Naive B cell (primary cell): ENCODE measurements at regions not wholly inside any gene's neighbourhood (a gene's known extent, or its start where the extent isn't known, plus 50 kb on each side); places are given as distances from the start of the nearest gene placed in this dataset.

Experiments used
- ATAC-seq, 2 donors: fragments of 150-1000 bp; cut with Tn5 transposase; 2 replicates each; pipeline ENCODE4 v1.10.0; 2021; ENCODE audit warnings: low read depth in 2 of 2, mild to moderate bottlenecking in 2 of 2, moderate library complexity in 2 of 2
- DNase-seq: peaks from one replicate; pipeline ENCODE4 v3.0.0; 2022
- H3K27ac Mint-ChIP-seq, 6 donors: one replicate each; pipeline ENCODE4 v1.8.0; 2020 to 2022; ENCODE audit warnings: mild to moderate bottlenecking in 6 of 6, mixed read lengths in 6 of 6, moderate library complexity in 5 of 6, inconsistent platforms in 2 of 6
- H3K27me3 Mint-ChIP-seq, 3 donors: one replicate each; pipeline ENCODE4 v1.8.0; 2021 to 2022; ENCODE audit warnings: mixed read lengths in 3 of 3, mild to moderate bottlenecking in 1 of 3
- H3K36me3 Mint-ChIP-seq, 2 donors: one replicate each; pipeline ENCODE4 v1.8.0; 2020 to 2022; ENCODE audit warnings: mixed read lengths in 2 of 2, inconsistent platforms in 1 of 2, mild to moderate bottlenecking in 1 of 2
- H3K4me1 Mint-ChIP-seq, 3 donors: one replicate each; pipeline ENCODE4 v1.8.0; 2020 to 2022; ENCODE audit warnings: mixed read lengths in 3 of 3, inconsistent platforms in 1 of 3, mild to moderate bottlenecking in 1 of 3, moderate library complexity in 1 of 3
- H3K4me3 Mint-ChIP-seq, 8 donors: one replicate each; pipeline ENCODE4 v1.8.0; 2020 to 2022; ENCODE audit warnings: mild to moderate bottlenecking in 8 of 8, mixed read lengths in 8 of 8, moderate library complexity in 8 of 8, inconsistent platforms in 2 of 8
- H3K9me3 Mint-ChIP-seq, 7 donors: one replicate each; pipeline ENCODE4 v1.8.0; 2020 to 2022; ENCODE audit warnings: mixed read lengths in 7 of 7, mild to moderate bottlenecking in 5 of 7, inconsistent platforms in 2 of 7, moderate library complexity in 1 of 7

- no peak overlapping the region for H3K4me3 Mint-ChIP-seq
- DNase-seq (no peak), ATAC-seq (no peak)
- H3K9me3 Mint-ChIP-seq = no peaks in the 10 kb centered on the region
- no peaks in the 10 kb centered on the region for H3K36me3 Mint-ChIP-seq
- H3K4me1 Mint-ChIP-seq = peaks cover 0 to 3% (median 0%) of the 10 kb centered on the region in 3 donors
- peaks cover 21 to 27% (median 27%) of the 10 kb centered on the region in 3 donors for H3K27me3 Mint-ChIP-seq
- peak overlapping the region in 1 of 6 donors; percentile 33 for H3K27ac Mint-ChIP-seq
Observed at GRCh38 chr10:2920168-2920567, 147.2 kb upstream of the PFKP start.

DNA sequence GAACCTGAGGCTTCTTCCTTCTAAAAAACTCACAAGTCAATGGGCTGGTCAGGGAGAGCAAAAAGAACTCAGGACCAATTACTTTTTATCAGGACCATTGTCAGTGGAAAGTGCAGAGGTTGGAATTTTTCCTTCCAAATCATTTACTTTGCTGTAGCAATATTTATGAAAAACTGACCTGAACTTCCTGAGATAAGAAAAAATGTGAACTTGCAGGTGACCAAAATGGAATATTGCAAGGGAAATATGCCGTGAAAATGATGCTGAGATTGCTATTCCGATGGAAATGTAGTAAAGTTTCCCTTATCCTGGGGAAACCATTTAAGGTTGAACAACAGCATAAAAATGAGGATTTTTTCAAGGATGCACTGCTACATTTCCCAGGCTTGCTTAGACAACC lies 148.3 kb upstream of the PFKP start:
- peaks cover 0 to 3% (median 0%) of the 10 kb centered on the region in 3 donors for H3K4me1 Mint-ChIP-seq
- peaks cover 29 to 33% (median 32%) of the 10 kb centered on the region in 3 donors for H3K27me3 Mint-ChIP-seq
- no peak overlapping the region for H3K27ac Mint-ChIP-seq
- no peak overlapping the region for H3K4me3 Mint-ChIP-seq
- no peaks in the 10 kb centered on the region for H3K9me3 Mint-ChIP-seq
- ATAC-seq = no peak
- no peak for DNase-seq
- no peaks in the 10 kb centered on the region for H3K36me3 Mint-ChIP-seq

DNA sequence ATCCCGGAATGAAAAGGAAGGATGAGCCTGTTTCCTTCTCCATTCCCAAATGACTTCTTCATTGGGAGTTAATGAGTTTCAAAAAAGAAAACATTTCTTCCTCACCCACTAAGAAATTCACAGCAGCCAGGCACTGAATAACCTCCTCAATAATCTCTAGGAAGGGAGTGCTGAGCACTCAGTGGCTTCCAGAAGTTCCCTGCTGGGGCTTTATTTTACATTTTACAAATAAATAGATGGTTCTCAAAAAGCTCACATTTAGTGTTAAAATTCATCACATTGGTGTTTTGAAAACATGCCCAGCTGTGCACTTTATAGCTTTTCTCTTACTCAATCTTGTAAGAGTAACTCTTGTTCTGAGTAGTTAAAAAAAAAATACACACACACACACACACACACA lies 148.9 kb upstream of the PFKP start:
- no peaks in the 10 kb centered on the region for H3K36me3 Mint-ChIP-seq
- peaks cover 27 to 32% (median 29%) of the 10 kb centered on the region in 3 donors for H3K27me3 Mint-ChIP-seq
- no peaks in the 10 kb centered on the region for H3K9me3 Mint-ChIP-seq
- ATAC-seq = no peak
- no peak overlapping the region for H3K27ac Mint-ChIP-seq
- no peak for DNase-seq
- no peak overlapping the region for H3K4me3 Mint-ChIP-seq
- peaks cover 0 to 3% (median 0%) of the 10 kb centered on the region in 3 donors for H3K4me1 Mint-ChIP-seq

DNA sequence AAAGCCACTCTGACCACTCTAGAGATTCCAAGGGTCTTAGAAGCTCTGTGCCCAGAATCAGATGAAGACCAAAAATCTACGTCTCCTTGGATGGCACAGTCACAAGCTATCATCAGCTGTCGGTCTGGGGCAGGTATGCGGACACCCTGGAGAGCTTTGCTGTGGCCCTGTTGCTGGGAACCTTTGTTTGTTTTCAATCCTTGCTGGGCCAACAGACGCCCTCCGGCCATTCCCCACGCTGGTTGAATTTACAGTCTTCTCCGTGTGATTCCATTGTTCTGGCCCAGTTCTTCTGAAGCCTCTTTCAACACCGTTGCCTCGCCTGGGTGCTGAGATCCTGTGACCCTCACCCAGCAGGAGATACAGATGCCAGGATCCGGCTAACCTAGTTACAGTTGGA lies 149.4 kb upstream of the PFKP start:
- H3K27ac Mint-ChIP-seq = no peak overlapping the region
- DNase-seq (no peak), ATAC-seq (no peak)
- H3K9me3 Mint-ChIP-seq = no peaks in the 10 kb centered on the region
- H3K27me3 Mint-ChIP-seq = peaks cover 24 to 33% (median 29%) of the 10 kb centered on the region in 3 donors
- peak overlapping the region in 1 of 8 donors; percentile 60 for H3K4me3 Mint-ChIP-seq
- peaks cover 0 to 3% (median 0%) of the 10 kb centered on the region in 3 donors for H3K4me1 Mint-ChIP-seq
- no peaks in the 10 kb centered on the region for H3K36me3 Mint-ChIP-seq

GRCh38 chr10:2915412-2915811 lies 151.9 kb upstream of the PFKP start:
- no peaks in the 10 kb centered on the region for H3K9me3 Mint-ChIP-seq
- H3K27ac Mint-ChIP-seq = no peak overlapping the region
- no peaks in the 10 kb centered on the region for H3K36me3 Mint-ChIP-seq
- H3K4me1 Mint-ChIP-seq = peaks cover 0 to 3% (median 0%) of the 10 kb centered on the region in 3 donors
- ATAC-seq (no peak), DNase-seq (no peak)
- H3K27me3 Mint-ChIP-seq = peaks cover 22 to 41% (median 40%) of the 10 kb centered on the region in 3 donors
- H3K4me3 Mint-ChIP-seq = no peak overlapping the region

DNA sequence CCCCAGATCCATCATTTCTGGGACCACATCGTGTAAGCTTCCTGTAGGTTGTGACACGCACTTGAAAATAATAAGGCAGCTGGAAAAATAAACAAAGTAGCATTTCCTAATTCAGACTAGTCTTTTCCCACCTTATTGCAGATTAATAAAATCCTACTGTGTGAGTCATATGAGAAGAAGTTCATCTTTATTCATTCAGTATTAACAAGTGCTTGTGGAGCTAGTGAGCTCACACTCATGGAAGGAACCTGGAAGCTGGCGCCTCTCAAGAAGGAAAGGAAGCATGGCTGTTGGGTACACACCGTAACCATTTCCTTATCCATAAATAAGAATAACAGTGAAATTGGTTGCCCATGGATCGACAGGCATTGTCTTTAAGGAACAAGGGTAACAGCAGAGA lies 152.6 kb upstream of the PFKP start:
- no peak for ATAC-seq
- no peaks in the 10 kb centered on the region for H3K36me3 Mint-ChIP-seq
- H3K27ac Mint-ChIP-seq = no peak overlapping the region
- peaks cover 23 to 42% (median 41%) of the 10 kb centered on the region in 3 donors for H3K27me3 Mint-ChIP-seq
- no peak overlapping the region for H3K4me3 Mint-ChIP-seq
- no peaks in the 10 kb centered on the region for H3K9me3 Mint-ChIP-seq
- DNase-seq = no peak
- H3K4me1 Mint-ChIP-seq = peaks cover 0 to 3% (median 0%) of the 10 kb centered on the region in 3 donors

- H3K27me3 Mint-ChIP-seq = peaks cover 30 to 42% (median 41%) of the 10 kb centered on the region in 3 donors
- DNase-seq (no peak), ATAC-seq (no peak)
- H3K4me1 Mint-ChIP-seq = peaks cover 0 to 3% (median 0%) of the 10 kb centered on the region in 3 donors
- no peaks in the 10 kb centered on the region for H3K9me3 Mint-ChIP-seq
- no peaks in the 10 kb centered on the region for H3K36me3 Mint-ChIP-seq
- no peak overlapping the region for H3K4me3 Mint-ChIP-seq
- H3K27ac Mint-ChIP-seq = no peak overlapping the region
Observed at GRCh38 chr10:2913474-2913873, 153.9 kb upstream of the PFKP start.

DNA sequence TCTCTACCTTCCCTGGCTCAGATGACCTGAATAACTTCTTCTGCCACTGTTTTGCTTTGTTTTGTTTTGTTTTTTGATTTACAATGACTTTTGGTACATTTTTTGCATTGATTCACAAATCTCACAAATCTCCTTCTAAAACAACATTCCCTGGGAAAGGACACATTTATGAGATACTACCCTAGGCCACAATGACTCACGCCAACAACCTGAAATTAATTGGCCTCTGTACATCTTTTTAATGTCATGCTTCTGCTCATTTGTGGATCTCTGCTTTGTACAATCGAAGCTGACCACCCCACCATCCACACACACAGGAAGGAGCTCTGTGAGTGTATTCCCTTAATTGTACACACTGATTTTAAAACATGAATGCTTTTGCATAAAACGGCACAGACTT lies 156.7 kb upstream of the PFKP start:
- H3K4me3 Mint-ChIP-seq = no peak overlapping the region
- H3K36me3 Mint-ChIP-seq = no peaks in the 10 kb centered on the region
- DNase-seq = no peak
- ATAC-seq = no peak
- no peak overlapping the region for H3K27ac Mint-ChIP-seq
- peaks cover 26 to 36% (median 35%) of the 10 kb centered on the region in 3 donors for H3K27me3 Mint-ChIP-seq
- no peaks in the 10 kb centered on the region for H3K4me1 Mint-ChIP-seq
- H3K9me3 Mint-ChIP-seq = no peaks in the 10 kb centered on the region

DNA sequence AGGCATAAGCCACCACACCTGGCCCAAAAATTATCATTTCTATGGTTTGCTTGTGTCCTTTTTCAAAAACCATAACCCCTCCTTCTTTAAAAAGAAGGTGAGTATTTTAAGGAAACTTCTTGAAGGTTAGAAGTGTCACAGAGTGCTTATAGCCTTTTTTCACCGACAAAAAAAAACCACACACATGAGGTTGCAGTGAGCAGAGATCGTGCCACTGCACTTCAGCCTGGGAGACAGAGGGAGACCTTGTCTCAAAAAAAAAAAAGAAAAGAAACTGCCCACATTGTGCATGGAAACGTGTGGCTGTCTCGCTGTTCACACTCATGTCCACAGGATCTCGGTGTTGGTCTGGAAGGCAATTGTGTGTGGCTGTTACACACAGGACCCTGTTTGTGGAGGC lies 157.4 kb upstream of the PFKP start:
- Mint-ChIP-seq H3K36me3 (no peaks in the 10 kb centered on the region), H3K27ac (no peak overlapping the region), H3K4me3 (no peak overlapping the region), H3K4me1 (no peaks in the 10 kb centered on the region), H3K9me3 (no peaks in the 10 kb centered on the region), H3K27me3 (peaks cover 26 to 32% (median 28%) of the 10 kb centered on the region in 3 donors)
- no peak for DNase-seq
- ATAC-seq = no peak

DNA sequence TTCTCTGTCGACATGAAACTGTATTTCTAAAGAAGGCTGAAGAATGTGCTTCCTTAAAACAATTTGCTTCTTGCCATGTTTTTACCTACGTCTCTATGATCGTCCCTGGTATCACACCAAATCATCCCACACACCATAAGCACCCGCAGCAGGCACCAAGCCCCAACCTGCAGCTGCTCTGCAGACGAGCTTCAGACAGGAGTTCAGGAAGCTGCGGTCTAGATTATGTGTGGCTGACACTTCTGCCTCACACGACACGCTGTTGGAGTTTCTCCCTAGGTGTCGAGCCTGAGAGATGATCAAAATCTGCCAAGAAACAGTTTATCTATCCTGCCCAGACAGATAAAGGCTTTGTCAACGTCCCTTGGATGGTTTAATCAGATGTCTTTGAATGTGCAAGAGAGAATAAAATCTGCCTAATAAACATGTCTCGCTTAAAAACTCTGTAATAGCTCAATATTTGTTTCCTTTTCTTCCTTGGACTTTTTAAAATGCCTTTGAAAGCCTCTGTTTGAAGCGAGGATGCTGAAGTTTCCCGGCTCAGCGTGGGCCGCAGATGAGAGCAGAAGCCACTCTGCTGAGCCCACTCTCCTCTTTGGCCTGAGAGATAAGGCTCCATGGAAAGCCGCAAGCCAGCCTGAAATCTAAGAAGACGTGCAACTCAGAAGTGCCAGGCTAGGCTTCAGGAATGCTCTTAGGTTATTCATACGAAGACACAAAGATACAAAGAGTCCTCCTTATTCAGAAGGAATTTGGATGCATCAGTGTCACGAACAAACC lies 158.3 kb upstream of the PFKP start:
- H3K27ac Mint-ChIP-seq = peak overlapping the region in 1 of 6 donors; percentile 26
- peak overlapping the region in 1 of 8 donors; percentile 52 for H3K4me3 Mint-ChIP-seq
- no peaks in the 10 kb centered on the region for H3K4me1 Mint-ChIP-seq
- peaks cover 21 to 28% (median 21%) of the 10 kb centered on the region in 3 donors for H3K27me3 Mint-ChIP-seq
- no peaks in the 10 kb centered on the region for H3K36me3 Mint-ChIP-seq
- ATAC-seq (no peak), DNase-seq (no peak)
- H3K9me3 Mint-ChIP-seq = no peaks in the 10 kb centered on the region

- Mint-ChIP-seq H3K27me3 (peaks cover 22 to 26% (median 25%) of the 10 kb centered on the region in 3 donors), H3K36me3 (no peaks in the 10 kb centered on the region), H3K4me1 (no peaks in the 10 kb centered on the region), H3K4me3 (no peak overlapping the region), H3K27ac (no peak overlapping the region), H3K9me3 (no peaks in the 10 kb centered on the region)
- ATAC-seq (no peak), DNase-seq (no peak)
Observed at GRCh38 chr10:2906974-2907373, 160.4 kb upstream of the PFKP start.

DNA sequence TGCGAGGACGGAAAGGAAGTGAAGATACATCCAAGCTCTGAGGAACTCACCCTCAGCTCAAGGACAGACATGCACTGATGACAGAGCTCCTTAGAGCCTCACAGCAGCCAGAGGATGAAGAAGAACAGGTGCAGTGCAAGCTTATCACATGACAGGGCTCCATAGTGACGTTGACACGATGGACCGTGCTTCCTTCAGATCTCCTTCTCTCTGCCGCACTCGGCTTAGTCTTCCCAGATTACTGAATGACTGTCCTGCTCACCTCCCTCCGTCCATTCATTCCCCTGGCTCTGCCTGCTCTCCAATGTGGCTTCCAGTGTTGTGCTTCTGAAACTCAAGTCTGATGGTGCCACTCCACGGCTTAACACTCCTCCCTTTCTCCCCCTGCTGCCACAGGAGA lies 161.5 kb upstream of the PFKP start:
- Mint-ChIP-seq H3K36me3 (no peaks in the 10 kb centered on the region), H3K27me3 (peaks cover 16 to 21% (median 20%) of the 10 kb centered on the region in 3 donors), H3K27ac (peak overlapping the region in 1 of 6 donors; percentile 34), H3K4me3 (no peak overlapping the region), H3K9me3 (no peaks in the 10 kb centered on the region), H3K4me1 (no peaks in the 10 kb centered on the region)
- DNase-seq (no peak), ATAC-seq (no peak)

DNA sequence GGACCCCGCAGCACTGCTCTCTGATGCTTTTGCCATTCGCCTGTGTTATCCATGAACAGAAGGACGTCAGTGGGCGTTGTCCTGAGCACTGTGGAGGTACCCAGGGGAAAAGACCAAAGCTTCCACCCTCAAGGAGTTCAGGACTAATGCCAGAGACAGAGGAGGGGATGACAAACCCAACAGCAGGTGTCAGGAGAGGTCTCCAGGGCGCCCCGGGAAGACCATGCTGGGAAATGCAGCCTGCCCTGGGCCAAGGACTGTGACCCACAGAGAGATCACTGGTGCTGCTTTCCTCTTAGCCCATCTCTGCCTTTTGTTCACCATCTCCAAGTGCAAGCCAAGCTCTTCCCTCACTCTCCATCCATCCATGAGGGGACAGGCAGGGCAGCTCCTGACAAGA lies 166.8 kb upstream of the PFKP start:
- Mint-ChIP-seq H3K4me1 (no peaks in the 10 kb centered on the region), H3K4me3 (no peak overlapping the region), H3K36me3 (no peaks in the 10 kb centered on the region), H3K27me3 (peaks cover 10 to 21% (median 18%) of the 10 kb centered on the region in 3 donors), H3K27ac (no peak overlapping the region), H3K9me3 (no peaks in the 10 kb centered on the region)
- DNase-seq = no peak
- ATAC-seq = no peak

DNA sequence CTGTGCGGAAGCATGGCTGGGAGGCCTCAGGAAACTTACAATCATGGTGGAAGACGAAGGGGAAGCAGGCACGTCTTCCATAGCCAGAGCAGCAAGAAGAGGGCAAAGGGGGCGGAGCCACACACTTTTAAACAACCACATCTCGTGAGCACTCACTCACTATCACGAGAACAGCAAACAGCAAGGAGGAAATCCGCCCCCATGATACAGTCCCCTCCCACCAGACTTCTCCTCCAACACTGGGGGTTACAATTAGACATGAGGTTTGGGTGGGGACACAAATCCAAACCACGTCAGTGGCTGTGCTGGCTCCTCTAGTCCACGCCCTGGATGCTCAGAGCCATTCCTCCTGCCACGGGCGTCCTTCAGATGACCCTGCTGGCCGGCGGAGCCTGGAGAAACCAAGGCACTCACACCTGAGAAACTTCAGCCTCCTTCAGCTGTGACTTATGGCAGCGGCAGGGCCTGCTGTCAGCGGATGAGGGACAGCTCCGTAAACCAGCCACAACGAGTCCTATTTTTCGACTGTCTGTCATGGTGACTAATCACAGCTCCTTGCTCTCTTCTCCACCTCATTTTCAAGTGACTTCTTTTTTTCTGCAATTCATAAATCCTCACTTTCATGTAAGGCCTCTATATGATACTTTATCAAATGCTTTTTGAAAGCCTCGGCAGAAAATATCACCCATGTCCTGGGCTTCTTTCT lies 167.9 kb upstream of the PFKP start:
- Mint-ChIP-seq H3K27me3 (peaks cover 10 to 21% (median 16%) of the 10 kb centered on the region in 3 donors), H3K27ac (no peak overlapping the region), H3K4me3 (no peak overlapping the region), H3K36me3 (no peaks in the 10 kb centered on the region), H3K9me3 (no peaks in the 10 kb centered on the region), H3K4me1 (no peaks in the 10 kb centered on the region)
- ATAC-seq = no peak
- no peak for DNase-seq
